SK-N-SH treated with all-trans-retinoic acid at 6 μM for 48 hours (cell line): ENCODE measurements at regions not wholly inside any gene's neighbourhood (a gene's known extent, or its start where the extent isn't known, plus 50 kb on each side); places are given as distances from the start of the nearest gene placed in this dataset.

Source experiments
- GLIS3 ChIP-seq: fragments of 250-450 bp; sonication (Bioruptor Pico); IDR thresholded peaks from 2 replicates; pipeline ENCODE4 v1.5.0; 2020; ENCODE audit warnings: mild to moderate bottlenecking, moderate library complexity
- PPARA ChIP-seq: fragments of 250-450 bp; sonication (Bioruptor Pico); IDR thresholded peaks from 2 replicates; pipeline ENCODE4 v1.5.0; 2020; ENCODE audit warnings: mild to moderate bottlenecking, borderline replicate concordance
- TCF4 ChIP-seq: fragments of 250-450 bp; sonication (Bioruptor Pico); IDR thresholded peaks from 2 replicates; pipeline ENCODE4 v1.8.0; 2021; ENCODE audit warnings: mild to moderate bottlenecking, moderate library complexity, borderline replicate concordance
- ZNF70 ChIP-seq: fragments of 450-650 bp; formaldehyde crosslinking; IDR thresholded peaks from 2 replicates; pipeline ENCODE4 v1.5.0; 2020; ENCODE audit warnings: mild to moderate bottlenecking, moderate library complexity

DNA sequence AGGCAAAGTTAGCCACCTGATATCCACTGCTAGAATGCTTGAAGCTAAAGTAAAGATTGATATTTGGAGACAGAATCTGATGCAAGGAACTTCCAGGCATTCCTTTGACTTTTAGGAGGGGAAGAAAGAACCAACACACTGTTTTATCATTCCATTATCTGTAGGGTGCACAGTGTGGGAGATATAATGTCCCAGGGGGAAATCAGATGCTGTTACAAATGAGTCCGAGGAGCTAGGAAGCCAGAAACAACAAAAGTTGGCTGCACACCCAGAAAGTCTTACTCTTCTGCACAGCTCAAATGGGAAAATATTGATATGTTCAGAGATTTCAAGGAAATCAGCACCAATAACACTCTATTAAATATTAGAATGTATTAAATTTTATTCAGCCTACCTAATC lies 113.6 kb upstream of the ROBO1 start:
- TF ChIP-seq ZNF70: no peak
- TF ChIP-seq TCF4 (CRISPR knock-in tag): no peak
- TF ChIP-seq GLIS3: no peak
- TF ChIP-seq PPARA: no peak
